Small intestine (tissue), 7 donors: ENCODE measurements at regions not wholly inside any gene's neighbourhood (a gene's known extent, or its start where the extent isn't known, plus 50 kb on each side); places are given as distances from the start of the nearest gene placed in this dataset.

Experiments
- DNase-seq, 2 donors: peaks; one replicate each; pipeline versions ENCODE4 v3.0.0 to v3.0.0-alpha.2; 2013
- FAIRE-seq: peaks from 2 replicates; lab custom pipeline; 2012; peaks lifted over from hg19 to GRCh38; lab: Jason Lieb, UNC
- H3K27ac ChIP-seq, 3 donors: one replicate each; pipeline ENCODE4 v1.5.1; 2013; ENCODE audit warnings: low read length in 2 of 3, mild to moderate bottlenecking in 2 of 3, control low read depth in 1 of 3, inconsistent platforms in 1 of 3, low read depth in 1 of 3, moderate library complexity in 1 of 3
- H3K27me3 ChIP-seq, 3 donors: one replicate each; pipeline ENCODE4 v1.6.1; 2013; ENCODE audit warnings: low read length in 3 of 3, inconsistent platforms in 1 of 3; ENCODE audit not compliant: control insufficient read depth in 3 of 3, insufficient read depth in 3 of 3
- H3K36me3 ChIP-seq, 3 donors: one replicate each; pipeline ENCODE4 v1.6.1; 2013; ENCODE audit warnings: low read length in 3 of 3, inconsistent platforms in 1 of 3, low read depth in 1 of 3, mild to moderate bottlenecking in 1 of 3, moderate library complexity in 1 of 3; ENCODE audit not compliant: control insufficient read depth in 3 of 3, insufficient read depth in 2 of 3
- H3K4me1 ChIP-seq, 3 donors: one replicate each; pipeline ENCODE4 v1.6.1; 2013; ENCODE audit warnings: low read length in 2 of 3, inconsistent platforms in 1 of 3, low read depth in 1 of 3, mild to moderate bottlenecking in 1 of 3, moderate library complexity in 1 of 3; ENCODE audit not compliant: control insufficient read depth in 3 of 3, insufficient read depth in 2 of 3
- H3K4me3 ChIP-seq, 3 donors: one replicate each; pipeline ENCODE4 v1.5.1; 2013; ENCODE audit warnings: low read length in 3 of 3, control low read depth in 1 of 3, inconsistent platforms in 1 of 3, low read depth in 1 of 3, mild to moderate bottlenecking in 1 of 3, moderate library complexity in 1 of 3
- H3K9me3 ChIP-seq, 2 donors: one replicate each; pipeline ENCODE4 v1.6.1; 2013; ENCODE audit warnings: low read depth in 1 of 2, low read length in 1 of 2; ENCODE audit not compliant: control insufficient read depth in 2 of 2, insufficient read depth in 1 of 2
- WGBS, 3 donors: extraction: QIAGEN DNeasy Blood & Tissue Kit; methylation state at CpG; one replicate each; pipeline ENCODE4 v1.1.7; 2013; 5-methylcytosine and 5-hydroxymethylcytosine counted together
- donor health status: healthy with polysubstance abuse.
- donor health status: control.
- donor health status: control.
- donor health status: Bipolar disorder and iron deficiency.
- donor health status: healthy.

DNA sequence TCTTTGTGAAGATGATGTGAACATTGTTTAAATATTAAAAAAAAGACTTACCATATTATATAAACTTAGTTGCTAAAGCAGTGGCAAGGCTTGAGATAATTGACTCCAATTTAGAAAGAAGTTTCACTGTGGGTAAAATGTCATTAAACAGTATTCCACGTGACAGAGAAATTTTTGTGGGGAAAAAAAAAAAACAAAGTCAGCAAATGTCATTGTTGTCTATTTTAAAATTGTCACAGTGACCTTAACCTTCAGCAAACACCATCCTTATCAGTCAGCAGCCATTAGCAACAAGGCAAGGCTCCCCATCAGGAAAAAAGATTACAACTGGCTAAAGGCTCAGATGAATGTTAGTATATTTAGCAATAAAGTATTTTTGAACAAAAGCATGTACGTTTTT is 99.3 kb upstream of the CDH18 start:
- no peak for FAIRE-seq
- 21 to 49% (median 43%) methylated on average over 2 of the region's 2 CpGs for WGBS, 3 donors
- no peak overlapping the region for H3K4me3 ChIP-seq

GRCh38 chr5:20077186-20077585 is 89.2 kb upstream of the CDH18 start:
- 53 to 61% (median 61%) methylated on average over 2 of the region's 2 CpGs for WGBS, 3 donors
- H3K9me3 ChIP-seq, result no peaks in the 10 kb centered on the region
- no peak overlapping the region for H3K27ac ChIP-seq
- H3K36me3 ChIP-seq, result no peaks in the 10 kb centered on the region
- no peaks in the 10 kb centered on the region for H3K4me1 ChIP-seq
- H3K27me3 ChIP-seq, result no peaks in the 10 kb centered on the region
- no peak for DNase-seq
- no peak overlapping the region for H3K4me3 ChIP-seq
- FAIRE-seq, result no peak

More for the DNA sequence above, 99.3 kb upstream of the CDH18 start:
- H3K36me3 ChIP-seq, result no peaks in the 10 kb centered on the region
- H3K27ac ChIP-seq, result no peak overlapping the region
- no peaks in the 10 kb centered on the region for H3K4me1 ChIP-seq
- no peaks in the 10 kb centered on the region for H3K9me3 ChIP-seq
- DNase-seq, result no peak
- no peaks in the 10 kb centered on the region for H3K27me3 ChIP-seq

- Histone ChIP-seq H3K36me3 (no peaks in the 10 kb centered on the region), H3K4me3 (no peak overlapping the region), H3K27ac (no peak overlapping the region), H3K9me3 (no peaks in the 10 kb centered on the region), H3K4me1 (no peaks in the 10 kb centered on the region), H3K27me3 (no peaks in the 10 kb centered on the region)
- 88 to 92% (median 91%) methylated on average over 5 of the region's 5 CpGs for WGBS, 3 donors
- FAIRE-seq, result no peak
- no peak for DNase-seq
These were observed 68.9 kb upstream of the CDH18 start for GRCh38 chr5:20056933-20057332.

DNA sequence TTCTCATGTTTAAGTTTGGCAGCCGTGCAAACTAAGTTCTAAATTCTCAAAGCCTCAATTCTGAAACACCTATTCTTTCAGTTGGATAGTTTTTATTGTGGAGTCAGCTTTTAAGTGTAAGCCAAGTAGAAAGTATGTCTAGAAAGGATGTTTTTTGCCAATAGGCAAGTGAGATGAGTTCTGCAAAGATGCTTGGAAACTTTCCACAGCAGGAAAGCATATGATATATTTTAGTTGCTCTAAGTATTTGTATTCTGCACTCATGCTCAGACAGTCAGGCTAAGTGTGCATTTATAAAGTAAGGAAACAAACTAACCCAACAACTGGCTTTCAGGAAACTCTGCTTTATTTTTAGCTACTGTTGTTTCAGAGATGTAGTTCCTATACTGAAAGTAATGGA is 67.3 kb upstream of the CDH18 start:
- H3K27ac ChIP-seq, result no peak overlapping the region

DNA sequence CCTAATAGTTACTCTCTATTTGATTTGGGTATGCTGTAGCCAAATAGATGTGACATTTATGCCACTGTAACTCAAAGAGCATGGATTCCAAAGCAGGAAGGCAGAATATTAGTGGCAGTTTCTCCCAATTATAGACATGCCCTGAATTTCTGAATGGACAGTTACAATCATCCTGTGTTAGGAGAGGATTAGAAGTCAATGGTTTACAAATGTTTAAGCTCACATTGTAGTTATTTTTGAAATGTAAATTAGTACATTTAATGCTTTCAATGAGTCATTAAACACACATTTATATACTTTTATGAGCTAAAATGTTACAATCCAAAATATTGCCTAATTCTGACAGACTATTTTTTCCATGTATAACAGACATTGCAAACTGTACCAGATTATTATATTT is 62.3 kb upstream of the CDH18 start:
- H3K4me1 ChIP-seq, result no peaks in the 10 kb centered on the region
- H3K36me3 ChIP-seq, result no peaks in the 10 kb centered on the region
- H3K27ac ChIP-seq, result no peak overlapping the region
- H3K4me3 ChIP-seq, result no peak overlapping the region
- FAIRE-seq (no peak), DNase-seq (no peak)
- H3K27me3 ChIP-seq, result no peaks in the 10 kb centered on the region
- H3K9me3 ChIP-seq, result no peaks in the 10 kb centered on the region

More for the DNA sequence above, 67.3 kb upstream of the CDH18 start:
- FAIRE-seq (no peak), DNase-seq (no peak)
- Histone ChIP-seq H3K27me3 (no peaks in the 10 kb centered on the region), H3K36me3 (no peaks in the 10 kb centered on the region), H3K4me3 (no peak overlapping the region), H3K9me3 (no peaks in the 10 kb centered on the region), H3K4me1 (no peaks in the 10 kb centered on the region)
- WGBS, 3 donors, result 75 to 86% (median 85%) methylated on average over 1 of the region's 1 CpG

- H3K36me3 ChIP-seq, result no peaks in the 10 kb centered on the region
- no peak overlapping the region for H3K4me3 ChIP-seq
- no peak for DNase-seq
- H3K27me3 ChIP-seq, result no peaks in the 10 kb centered on the region
- no peaks in the 10 kb centered on the region for H3K9me3 ChIP-seq
- no peak overlapping the region for H3K27ac ChIP-seq
- no peak for FAIRE-seq
- H3K4me1 ChIP-seq, result no peaks in the 10 kb centered on the region
These were observed 56.5 kb upstream of the CDH18 start for GRCh38 chr5:20044460-20044859.

GRCh38 chr5:20041326-20042274 is 53.6 kb upstream of the CDH18 start:
- Histone ChIP-seq H3K9me3 (no peaks in the 10 kb centered on the region), H3K27ac (no peak overlapping the region), H3K36me3 (no peaks in the 10 kb centered on the region), H3K4me3 (no peak overlapping the region), H3K4me1 (no peaks in the 10 kb centered on the region), H3K27me3 (no peaks in the 10 kb centered on the region)
- FAIRE-seq (no peak), DNase-seq (no peak)
- 40 to 58% (median 51%) methylated on average over 6 of the region's 6 CpGs for WGBS, 3 donors

DNA sequence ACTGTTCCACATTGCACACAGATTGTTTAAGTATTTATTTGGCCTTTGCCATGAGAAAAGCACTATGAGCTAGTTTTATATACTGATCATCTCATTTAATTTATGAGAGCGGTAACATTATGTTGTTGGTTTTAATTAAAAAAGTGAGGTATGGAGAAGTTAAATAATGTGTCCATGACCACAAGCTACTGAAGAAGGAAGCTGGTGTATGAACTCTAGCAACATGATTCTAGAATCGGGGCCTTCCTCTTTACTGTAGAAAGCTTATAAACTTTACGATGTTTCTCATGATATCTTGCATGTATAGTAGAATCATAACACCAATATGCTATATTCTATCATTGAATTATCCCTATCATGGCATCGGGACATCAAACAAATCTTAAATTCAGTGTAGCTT is 52.9 kb upstream of the CDH18 start:
- H3K4me3 ChIP-seq, result no peak overlapping the region
- FAIRE-seq (no peak), DNase-seq (no peak)
- no peaks in the 10 kb centered on the region for H3K9me3 ChIP-seq
- H3K27ac ChIP-seq, result no peak overlapping the region
- no peaks in the 10 kb centered on the region for H3K4me1 ChIP-seq
- H3K36me3 ChIP-seq, result no peaks in the 10 kb centered on the region
- 77 to 86% (median 82%) methylated on average over 4 of the region's 4 CpGs for WGBS, 3 donors
- no peaks in the 10 kb centered on the region for H3K27me3 ChIP-seq
